Gastrocnemius medialis (tissue), 4 donors: ENCODE measurements at regions not wholly inside any gene's neighbourhood (a gene's known extent, or its start where the extent isn't known, plus 50 kb on each side); places are given as distances from the start of the nearest gene placed in this dataset.
"Not testable (repeated sequence)": the region's sequence is repeated elsewhere in the genome, so short reads cannot be mapped to it uniquely, and the experiment has no call there.

Experiments
- ATAC-seq, 2 donors: fragments of 150-250 bp; one replicate each; pipeline ENCODE4 v1.9.1; 2016
- DNase-seq, 2 donors: peaks; one replicate each; pipeline ENCODE4 v3.0.0-alpha.2; 2019
- H3K27ac ChIP-seq, 4 donors: fragments of 200-600 bp; sonication (generic); 1 replicate in 1 of 4; 2 replicates in 3 of 4; pipeline ENCODE4 v1.5.1; 2016 to 2018; ENCODE audit warnings: mild to moderate bottlenecking in 2 of 4, moderate library complexity in 1 of 4
- H3K27me3 ChIP-seq, 3 donors: fragments of 200-600 bp; sonication (generic) in 2 of 3; 1 replicate in 1 of 3; 2 replicates in 2 of 3; pipeline versions ENCODE4 v1.5.1 to v1.6.0; 2016 to 2019; ENCODE audit warnings: mild to moderate bottlenecking in 1 of 3, moderate library complexity in 1 of 3
- H3K36me3 ChIP-seq, 2 donors: fragments of 200-600 bp; sonication (generic) in 1 of 2; one replicate each; pipeline ENCODE4 v1.5.1; 2017 to 2018
- H3K4me1 ChIP-seq, 2 donors: fragments of 200-600 bp; sonication (generic) in 1 of 2; one replicate each; pipeline ENCODE4 v1.5.1; 2016 to 2017; ENCODE audit warnings: mild to moderate bottlenecking in 2 of 2
- H3K4me3 ChIP-seq, 4 donors: fragments of 200-600 bp; sonication (generic) in 3 of 4; 1 replicate in 1 of 4; 2 replicates in 3 of 4; pipeline ENCODE4 v1.5.1; 2016 to 2019; ENCODE audit warnings: mild to moderate bottlenecking in 2 of 4
- H3K9me3 ChIP-seq, 3 donors: fragments of 200-600 bp; sonication (generic) in 2 of 3; 1 replicate in 1 of 3; 2 replicates in 2 of 3; pipeline ENCODE4 v1.5.1; 2016 to 2019
- POLR2A ChIP-seq, 2 donors: fragments of 450-650 bp; IDR thresholded peaks; one replicate each; pipeline ENCODE4 v1.6.1; 2017; ENCODE audit warnings: antibody characterized with exemption in 2 of 2, mild to moderate bottlenecking in 2 of 2, moderate library complexity in 2 of 2
- in situ Hi-C, 4 donors: fragments of 200-750 bp; cut with MboI; loops; one replicate each; pipeline versions ENCODE4 v1.15.0 to v1.8.0; 2017; ENCODE audit warnings: low sequenced_read_pairs in 4 of 4
- intact Hi-C: fragments of 100-400 bp; cut with DNase I; formaldehyde crosslinking; loops from one replicate; pipeline ENCODE4 v1.15.1; 2023; ENCODE audit warnings: low total_unique reads
- TF ChIP-seq, protein P1 (sequence below), 5 experiments: fragments of 450-650 bp in 3 of 5; fragments of 200-600 bp in 2 of 5; sonication (generic) in 2 of 5; IDR thresholded peaks in 4 of 5; conservative IDR thresholded peaks in 1 of 5; 1 replicate in 4 of 5; 2 replicates in 1 of 5; pipeline ENCODE4 v1.5.1; 2016 to 2019; ENCODE audit warnings: antibody characterized with exemption in 5 of 5, mild to moderate bottlenecking in 3 of 5, moderate library complexity in 3 of 5

- no peak for ATAC-seq
- no peak for DNase-seq
- Histone ChIP-seq H3K4me1 (no peaks in the 10 kb centered on the region), H3K4me3 (no peak overlapping the region), H3K9me3 (no peaks in the 10 kb centered on the region), H3K27me3 (no peaks in the 10 kb centered on the region), H3K27ac (no peak overlapping the region), H3K36me3 (no peaks in the 10 kb centered on the region)
- in situ Hi-C loops (no loop called here), intact Hi-C loops (no loop called here)
- no peak for TF ChIP-seq POLR2A (IDR thresholded peaks at IDR 0.05)
- TF ChIP-seq, protein P1, sequence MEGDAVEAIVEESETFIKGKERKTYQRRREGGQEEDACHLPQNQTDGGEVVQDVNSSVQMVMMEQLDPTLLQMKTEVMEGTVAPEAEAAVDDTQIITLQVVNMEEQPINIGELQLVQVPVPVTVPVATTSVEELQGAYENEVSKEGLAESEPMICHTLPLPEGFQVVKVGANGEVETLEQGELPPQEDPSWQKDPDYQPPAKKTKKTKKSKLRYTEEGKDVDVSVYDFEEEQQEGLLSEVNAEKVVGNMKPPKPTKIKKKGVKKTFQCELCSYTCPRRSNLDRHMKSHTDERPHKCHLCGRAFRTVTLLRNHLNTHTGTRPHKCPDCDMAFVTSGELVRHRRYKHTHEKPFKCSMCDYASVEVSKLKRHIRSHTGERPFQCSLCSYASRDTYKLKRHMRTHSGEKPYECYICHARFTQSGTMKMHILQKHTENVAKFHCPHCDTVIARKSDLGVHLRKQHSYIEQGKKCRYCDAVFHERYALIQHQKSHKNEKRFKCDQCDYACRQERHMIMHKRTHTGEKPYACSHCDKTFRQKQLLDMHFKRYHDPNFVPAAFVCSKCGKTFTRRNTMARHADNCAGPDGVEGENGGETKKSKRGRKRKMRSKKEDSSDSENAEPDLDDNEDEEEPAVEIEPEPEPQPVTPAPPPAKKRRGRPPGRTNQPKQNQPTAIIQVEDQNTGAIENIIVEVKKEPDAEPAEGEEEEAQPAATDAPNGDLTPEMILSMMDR (IDR thresholded peaks at IDR 0.05 in 4 of 5, conservative IDR thresholded peaks at IDR 0.05 in 1 of 5): no peak
These were observed 874.4 kb downstream of the SLC6A15 start for GRCh38 chr12:84038242-84038641.

DNA sequence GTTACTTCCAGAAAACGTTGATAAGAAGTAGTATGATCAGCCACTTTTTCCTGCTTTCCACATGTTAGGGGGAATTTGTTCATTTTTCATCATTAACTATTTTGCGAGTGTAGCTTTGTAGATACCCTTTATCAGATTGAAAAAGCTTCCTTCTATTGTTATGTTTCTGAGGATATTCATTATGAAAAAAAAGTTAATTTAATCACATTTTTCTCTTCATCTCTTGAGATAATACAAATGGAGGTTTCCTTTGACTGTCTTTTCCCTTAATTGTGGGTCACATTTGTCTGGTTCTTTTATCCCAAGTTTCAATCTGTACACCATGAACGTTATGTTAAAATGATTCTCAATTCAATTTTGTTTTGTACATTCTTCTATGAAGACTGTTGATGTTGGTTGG is 875.7 kb downstream of the SLC6A15 start:
- no peaks in the 10 kb centered on the region for H3K27me3 ChIP-seq
- H3K27ac ChIP-seq: no peak overlapping the region
- no peaks in the 10 kb centered on the region for H3K36me3 ChIP-seq
- in situ Hi-C loops (no loop called here), intact Hi-C loops (no loop called here)
- TF ChIP-seq, protein P1 (IDR thresholded peaks at IDR 0.05 in 4 of 5, conservative IDR thresholded peaks at IDR 0.05 in 1 of 5): no peak
- no peak for TF ChIP-seq POLR2A (IDR thresholded peaks at IDR 0.05)
- no peak for ATAC-seq
- DNase-seq: no peak
- H3K9me3 ChIP-seq: no peaks in the 10 kb centered on the region
- no peaks in the 10 kb centered on the region for H3K4me1 ChIP-seq
- H3K4me3 ChIP-seq: no peak overlapping the region

DNA sequence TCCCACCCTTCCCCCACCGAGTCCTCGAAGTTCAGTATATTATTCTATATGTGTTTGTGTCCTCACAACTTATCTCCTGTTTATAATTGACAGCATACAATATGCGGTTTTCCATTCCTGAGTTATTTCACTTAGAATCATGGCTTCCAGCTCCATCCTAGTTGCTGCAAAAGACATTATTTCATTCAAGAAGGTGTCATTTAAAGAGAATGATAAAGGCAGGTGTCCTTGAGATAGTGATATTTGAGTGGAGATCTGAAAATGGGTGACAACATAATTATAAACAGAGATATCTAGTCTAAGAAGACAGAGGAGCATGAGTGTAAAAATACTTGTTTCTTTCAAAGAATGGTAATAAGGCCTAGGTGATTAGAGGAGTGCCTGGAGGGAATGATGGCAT is 876.8 kb downstream of the SLC6A15 start:
- intact Hi-C loops (no loop called here), in situ Hi-C loops (no loop called here)
- ATAC-seq: no peak
- TF ChIP-seq POLR2A (IDR thresholded peaks at IDR 0.05): no peak
- TF ChIP-seq, protein P1 (IDR thresholded peaks at IDR 0.05 in 4 of 5, conservative IDR thresholded peaks at IDR 0.05 in 1 of 5): no peak
- Histone ChIP-seq H3K36me3 (no peaks in the 10 kb centered on the region), H3K27me3 (no peaks in the 10 kb centered on the region), H3K4me1 (no peaks in the 10 kb centered on the region), H3K27ac (no peak overlapping the region), H3K4me3 (no peak overlapping the region), H3K9me3 (no peaks in the 10 kb centered on the region)
- DNase-seq: no peak

DNA sequence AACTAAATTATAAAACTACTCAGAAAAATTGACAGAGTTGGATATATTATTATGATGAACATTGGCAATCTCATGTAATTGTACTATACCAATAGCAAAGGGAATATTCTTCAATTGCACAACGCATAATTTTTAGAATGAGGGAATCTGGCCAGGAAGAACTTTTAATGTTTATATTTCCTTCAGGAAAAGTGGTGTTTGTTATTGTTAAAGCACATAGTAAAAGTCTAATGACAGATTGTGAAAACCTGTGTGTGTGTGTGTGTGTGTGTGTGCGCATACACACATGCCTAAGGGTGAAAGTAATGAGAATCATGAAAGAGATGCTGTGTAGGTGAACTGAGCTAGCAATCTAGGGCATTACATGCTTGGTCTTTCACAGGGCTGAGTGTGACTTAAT is 877.7 kb downstream of the SLC6A15 start:
- Histone ChIP-seq H3K27ac (no peak overlapping the region), H3K4me1 (no peaks in the 10 kb centered on the region), H3K36me3 (no peaks in the 10 kb centered on the region), H3K27me3 (no peaks in the 10 kb centered on the region), H3K4me3 (no peak overlapping the region), H3K9me3 (no peaks in the 10 kb centered on the region)
- ATAC-seq: no peak
- TF ChIP-seq, protein P1 (IDR thresholded peaks at IDR 0.05 in 4 of 5, conservative IDR thresholded peaks at IDR 0.05 in 1 of 5): no peak
- no peak for TF ChIP-seq POLR2A (IDR thresholded peaks at IDR 0.05)
- intact Hi-C loops (no loop called here), in situ Hi-C loops (no loop called here)
- DNase-seq: no peak

DNA sequence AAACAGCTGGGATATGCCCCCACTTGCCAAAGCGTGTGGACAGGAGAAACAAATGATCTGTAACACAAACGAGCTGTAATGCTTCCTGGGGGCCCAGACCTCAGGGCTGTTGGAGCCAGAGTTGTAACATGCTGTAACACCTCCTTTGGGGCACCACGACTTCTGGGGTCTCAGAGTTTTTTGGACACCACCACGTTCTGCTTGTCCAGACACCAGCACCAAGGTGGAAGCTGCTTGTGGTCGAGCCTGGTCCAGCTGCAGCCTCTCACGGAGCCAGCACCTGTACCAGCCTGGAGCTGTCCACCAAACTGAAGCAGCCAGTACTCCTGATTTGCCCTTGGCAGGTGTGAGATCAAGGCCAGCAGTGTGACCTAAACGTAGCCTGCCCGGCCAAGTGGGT is 879.4 kb downstream of the SLC6A15 start:
- in situ Hi-C loops (no loop called here), intact Hi-C loops (no loop called here)
- no peak for ATAC-seq
- Histone ChIP-seq H3K27me3 (no peaks in the 10 kb centered on the region), H3K36me3 (no peaks in the 10 kb centered on the region), H3K9me3 (no peaks in the 10 kb centered on the region), H3K27ac (no peak overlapping the region), H3K4me1 (no peaks in the 10 kb centered on the region), H3K4me3 (no peak overlapping the region)
- no peak for DNase-seq
- TF ChIP-seq POLR2A (IDR thresholded peaks at IDR 0.05): no peak
- TF ChIP-seq, protein P1 (IDR thresholded peaks at IDR 0.05 in 4 of 5, conservative IDR thresholded peaks at IDR 0.05 in 1 of 5): no peak

DNA sequence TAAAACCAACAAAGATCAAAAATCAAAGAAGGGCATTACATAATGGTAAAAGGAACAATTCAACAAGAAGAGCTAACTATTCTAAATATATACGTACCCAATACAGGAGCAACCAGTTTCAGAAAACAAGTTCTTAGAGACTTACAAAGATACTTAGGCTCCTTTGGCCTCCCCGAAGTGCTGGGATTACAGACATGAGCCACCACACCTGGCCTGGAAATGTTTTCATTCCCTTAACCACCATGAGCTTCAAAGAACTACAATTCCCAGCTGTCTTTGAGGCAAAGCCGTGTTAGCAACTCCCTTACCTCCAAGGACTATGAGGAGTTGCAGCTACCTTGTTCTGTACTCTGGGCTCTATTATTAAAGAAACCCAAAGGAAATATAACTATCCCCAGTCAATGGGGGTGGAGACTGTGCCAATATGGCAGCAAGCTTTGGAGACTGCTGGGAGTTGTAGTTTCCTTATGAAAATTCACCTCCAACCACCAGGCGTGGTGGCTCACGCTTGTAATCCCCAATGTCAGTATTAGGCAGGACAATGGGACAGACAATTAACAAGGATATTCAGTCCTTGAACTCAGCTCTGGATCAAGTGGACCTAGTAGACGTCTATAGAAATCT is 893.9 kb downstream of the SLC6A15 start:
- intact Hi-C loops, ATAC-seq, H3K27ac ChIP-seq, H3K36me3 ChIP-seq, H3K4me1 ChIP-seq, DNase-seq, in situ Hi-C loops, H3K9me3 ChIP-seq, H3K4me3 ChIP-seq, H3K27me3 ChIP-seq: not testable (repeated sequence)
